COLO829 (cell line): ENCODE measurements at regions not wholly inside any gene's neighbourhood (a gene's known extent, or its start where the extent isn't known, plus 50 kb on each side); places are given as distances from the start of the nearest gene placed in this dataset.
"Not testable (repeated sequence)": the region's sequence is repeated elsewhere in the genome, so short reads cannot be mapped to it uniquely, and the experiment has no call there.

Experiments
- DNase-seq: peaks from one replicate; pipeline ENCODE4 v3.0.0; 2012; ENCODE audit warnings: low spot score

DNA sequence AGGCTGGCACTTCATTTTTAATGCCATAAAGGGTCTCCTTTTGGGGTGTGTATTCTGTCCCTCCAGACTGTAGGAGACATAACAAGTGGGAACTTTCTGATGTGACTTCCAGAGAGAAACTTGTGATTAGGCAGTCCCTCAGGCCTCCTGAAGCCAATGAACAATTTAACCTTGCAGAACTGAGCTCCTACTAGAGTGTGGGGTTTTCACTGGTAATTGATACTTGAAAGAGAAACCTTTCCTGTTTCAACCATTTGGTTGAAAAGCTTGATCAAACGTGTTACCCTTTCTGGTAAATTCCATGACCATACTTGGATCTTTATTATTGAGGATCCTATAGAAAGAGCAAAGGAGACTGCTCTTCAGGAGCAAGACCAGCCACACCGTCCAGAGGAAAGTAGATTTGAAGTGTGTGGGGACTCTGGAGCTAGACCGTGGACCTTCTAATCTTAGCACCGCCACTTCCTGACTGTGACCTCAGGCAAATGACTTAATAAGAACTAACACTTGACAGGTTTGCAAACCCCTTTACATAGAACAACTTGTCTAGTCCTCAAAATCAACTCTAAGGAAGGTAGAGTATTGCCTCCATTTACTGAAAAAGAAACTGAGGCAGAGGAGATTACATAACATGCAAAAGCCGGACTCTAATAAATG, 69.9 kb upstream of the GDNF start:
- not testable (repeated sequence) for DNase-seq

DNA sequence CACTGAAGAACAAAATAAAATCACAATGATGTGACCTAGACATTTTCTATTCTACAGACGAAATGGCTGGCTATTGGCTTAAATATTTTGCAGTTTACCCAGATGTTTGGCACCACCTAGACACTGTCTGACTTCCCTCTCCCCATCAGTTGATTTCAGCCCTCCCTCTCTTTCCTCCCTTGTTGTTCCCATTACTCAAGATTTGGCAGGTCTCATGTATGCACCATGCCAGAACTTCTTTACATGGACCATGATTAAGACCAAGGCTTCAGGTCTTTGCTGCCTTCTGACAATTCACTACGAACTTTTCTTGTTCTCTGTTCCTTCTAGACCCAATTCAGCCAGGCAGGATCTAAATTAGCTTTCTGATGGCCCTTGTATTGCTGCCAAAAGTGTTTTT, 66.6 kb upstream of the GDNF start:
- DNase-seq: no peak

DNA sequence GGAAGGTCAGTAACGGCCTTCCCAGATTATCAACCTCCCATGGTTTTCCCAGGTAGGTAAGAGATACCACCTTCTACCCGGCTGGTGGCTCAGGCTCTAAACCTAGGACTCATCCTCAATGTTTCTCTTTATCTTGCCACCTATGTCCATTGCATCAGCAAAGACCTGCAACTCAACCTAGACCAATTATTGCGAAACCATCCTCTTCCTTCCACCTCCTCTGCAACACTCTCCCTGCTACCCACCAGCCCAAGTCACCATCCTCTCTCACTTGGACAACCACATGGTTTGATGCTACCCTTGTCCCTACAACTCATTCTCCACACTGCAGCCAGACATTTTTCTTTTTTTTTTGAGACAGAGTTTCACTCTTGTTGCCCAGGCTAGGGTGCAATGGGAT, 65.4 kb upstream of the GDNF start:
- DNase-seq: no peak

DNA sequence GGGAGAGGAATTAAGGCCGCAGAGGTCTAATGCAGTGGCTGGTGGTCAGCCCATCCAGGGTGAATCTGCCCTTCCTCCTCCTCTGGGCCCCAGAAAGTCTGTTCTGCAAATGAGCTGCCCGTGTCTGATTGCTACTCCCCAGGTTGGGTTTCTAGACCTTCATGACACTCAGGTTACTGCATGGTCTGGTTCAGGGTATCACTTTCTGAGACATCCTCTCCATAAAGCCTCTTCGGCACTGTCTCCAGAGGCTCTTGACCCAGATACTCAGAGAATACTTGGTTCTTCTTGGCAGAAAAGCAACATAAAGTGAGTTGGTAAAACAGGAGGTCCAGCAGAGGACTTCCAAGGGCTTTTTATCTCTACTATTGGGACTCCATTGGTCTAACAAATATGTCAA, 62.5 kb upstream of the GDNF start:
- no peak for DNase-seq

DNA sequence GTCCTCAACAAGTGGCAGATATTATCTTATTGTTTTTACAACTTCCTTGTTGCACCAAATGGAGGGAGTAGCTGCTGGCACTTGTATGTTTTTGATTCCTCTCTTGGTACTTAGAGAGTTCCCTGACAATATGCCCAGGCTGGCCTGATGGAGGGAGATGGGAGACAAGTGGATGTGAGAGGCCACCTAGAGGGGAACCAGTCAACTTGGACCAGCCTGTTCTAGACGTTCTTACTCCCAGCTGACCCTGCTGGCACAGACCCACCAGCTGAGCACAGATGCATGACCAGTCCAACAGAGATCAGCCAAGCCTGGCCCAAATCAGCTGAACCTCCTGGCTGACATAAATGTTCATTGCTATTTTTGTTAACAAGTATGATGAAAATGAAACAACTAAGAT, 60.9 kb upstream of the GDNF start:
- peak; percentile 6 for DNase-seq

DNA sequence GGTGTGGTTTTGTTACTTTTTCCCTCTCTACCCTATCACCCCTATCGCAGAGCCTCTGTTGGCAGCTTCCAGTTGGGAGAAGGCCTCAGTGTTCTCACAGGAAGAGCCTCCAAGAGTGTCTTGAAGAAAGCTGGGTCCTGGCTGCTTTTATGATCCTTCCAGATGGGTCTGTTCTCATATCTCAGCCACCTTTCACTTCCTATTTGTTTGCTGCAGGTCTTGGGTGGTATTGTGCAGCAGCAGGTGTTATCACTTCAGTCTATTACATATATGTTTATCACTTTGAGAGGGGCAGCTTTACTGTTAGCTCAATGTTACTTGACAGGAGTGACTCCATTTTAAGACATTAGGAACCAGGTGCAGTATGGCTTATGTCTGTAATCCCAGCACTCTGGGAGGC, 59.2 kb upstream of the GDNF start:
- no peak for DNase-seq

DNA sequence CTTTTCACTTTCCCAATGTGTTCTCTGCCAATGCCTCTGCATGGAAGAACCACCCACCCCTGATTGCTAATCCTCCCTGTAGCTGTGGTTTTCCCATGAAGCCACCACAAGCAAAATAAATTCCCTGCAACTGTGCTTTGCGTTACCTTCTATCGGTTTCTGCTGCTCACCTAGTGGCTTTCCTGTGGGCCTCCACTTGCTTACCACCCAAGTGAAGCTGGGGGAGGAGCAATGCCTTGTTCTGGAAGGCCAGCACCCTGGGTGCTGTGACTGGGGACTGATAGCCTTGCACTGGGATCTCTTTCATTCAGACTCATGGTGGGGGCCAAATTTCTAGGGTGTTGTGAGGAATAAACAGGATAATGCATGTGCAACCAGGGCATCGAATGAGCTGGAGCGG, 56.3 kb upstream of the GDNF start:
- DNase-seq: no peak

DNA sequence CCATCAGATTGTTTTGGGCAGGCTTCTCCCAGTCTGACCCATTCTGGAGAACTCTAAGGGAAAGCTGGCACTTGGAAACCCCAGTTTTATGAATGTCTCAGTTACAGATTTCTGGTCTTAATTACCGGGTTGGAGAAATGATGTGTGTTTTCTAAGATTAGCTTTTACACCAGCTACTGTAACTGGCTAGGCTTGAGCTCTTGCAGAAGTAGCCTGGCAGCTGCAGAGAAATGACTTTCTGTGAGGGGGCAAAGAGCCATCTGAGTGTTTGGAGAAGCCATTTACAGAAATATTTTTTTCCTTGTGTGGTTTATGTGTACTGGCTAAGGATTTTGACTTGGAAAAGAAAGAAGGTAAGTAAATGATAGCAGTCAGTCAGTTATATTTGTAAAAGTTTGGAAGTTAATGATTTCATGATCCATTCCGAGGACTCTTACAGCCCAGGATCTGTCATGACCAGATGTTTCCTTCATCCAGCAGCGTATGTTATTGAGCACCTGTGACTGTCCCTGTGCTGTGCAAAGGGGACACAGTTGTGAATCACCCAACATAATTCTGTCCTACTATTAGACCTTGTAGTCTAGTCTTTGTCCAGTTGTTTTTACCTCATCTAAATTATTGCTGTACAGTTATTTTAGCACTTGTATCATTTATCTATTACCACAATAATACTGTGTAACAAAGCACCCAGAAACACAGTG, 53.7 kb upstream of the GDNF start:
- no peak for DNase-seq

DNA sequence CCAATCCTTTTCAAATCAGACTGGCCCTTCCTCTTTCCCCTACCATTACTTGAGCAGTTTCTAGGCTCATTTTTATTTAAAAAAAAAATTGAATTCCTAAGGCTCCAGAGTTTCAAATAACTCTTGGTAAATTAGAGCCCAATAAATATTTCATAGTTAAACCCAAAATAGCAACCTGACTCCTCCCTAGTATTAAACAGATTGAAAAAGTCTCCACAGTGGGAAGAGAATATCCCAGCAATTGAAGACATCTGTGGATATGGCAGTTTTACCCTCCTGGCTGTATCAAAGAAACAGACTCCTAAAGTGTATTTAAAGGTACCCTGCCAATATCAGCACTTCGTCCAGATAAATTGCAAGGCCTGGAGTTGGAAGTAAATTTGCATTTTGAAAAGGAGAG, 52.7 kb upstream of the GDNF start:
- DNase-seq: no peak

DNA sequence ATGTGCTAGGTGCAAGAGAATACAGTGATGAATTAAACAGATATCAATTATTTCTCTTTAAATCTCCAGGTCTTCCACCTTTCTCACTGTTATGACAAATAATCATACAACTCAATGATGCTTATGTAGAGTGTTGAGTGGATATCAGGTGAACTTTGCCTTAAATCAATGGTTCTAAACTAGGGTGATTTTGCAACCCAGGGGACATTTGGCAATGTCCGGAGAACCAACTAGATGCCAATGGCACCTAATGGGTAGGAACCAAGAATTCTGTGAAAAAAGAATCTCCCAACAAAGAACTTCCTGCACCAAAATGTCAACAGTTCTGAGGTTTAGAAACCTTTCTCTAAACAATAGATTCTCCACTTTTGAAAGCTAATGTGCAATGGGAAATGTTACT, 52.0 kb upstream of the GDNF start:
- DNase-seq: no peak

DNA sequence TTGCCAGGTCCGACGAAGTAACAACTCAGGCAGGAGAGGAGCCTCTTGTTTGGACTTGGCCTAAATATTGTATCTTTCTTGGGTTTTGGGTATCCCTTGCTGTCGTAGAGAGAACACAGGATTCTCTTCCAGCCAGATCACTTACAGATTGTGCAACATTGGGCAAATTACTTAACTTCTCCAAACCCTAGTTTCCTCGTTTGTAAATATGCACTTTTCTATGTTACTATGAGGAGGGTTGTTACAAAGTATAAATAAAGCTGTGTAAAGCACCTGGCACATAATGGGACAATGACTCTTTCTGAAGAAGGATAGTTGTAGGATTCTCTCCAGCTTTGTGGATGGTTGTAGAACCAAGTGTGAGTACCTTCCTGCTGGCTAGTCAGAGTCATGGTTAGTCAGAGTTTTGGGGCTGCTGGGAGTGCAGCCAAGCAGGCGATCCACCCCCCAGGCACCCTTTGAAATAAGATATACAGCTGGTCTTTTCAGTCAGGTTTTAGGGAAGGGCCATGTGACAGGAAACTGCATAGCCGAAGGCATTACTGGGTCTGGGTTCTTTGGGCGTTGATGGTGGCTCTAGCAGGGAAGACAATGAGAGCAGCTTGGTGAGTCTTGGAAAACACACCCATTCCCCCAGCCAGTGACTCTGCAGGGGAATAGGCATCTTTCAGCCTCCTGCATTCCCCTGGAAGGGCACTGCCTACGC, 49.9 kb upstream of the GDNF start:
- peak; percentile 88 for DNase-seq
